ENCODE measurements at regions not wholly inside any gene's neighbourhood (a gene's known extent, or its start where the extent isn't known, plus 50 kb on each side); places are given as distances from the start of the nearest gene placed in this dataset.
"Not testable (repeated sequence)": the region's sequence is repeated elsewhere in the genome, so short reads cannot be mapped to it uniquely, and the experiment has no call there.

- no peak for DNase-seq
Observed at GRCh38 chr7:68613405-68613804, 984.9 kb upstream of the AUTS2 start.

- no peak for DNase-seq
Observed at GRCh38 chr7:68613897-68614296, 984.4 kb upstream of the AUTS2 start.

- no peak for DNase-seq
Observed at GRCh38 chr7:68619526-68619925, 978.7 kb upstream of the AUTS2 start.

GRCh38 chr7:68622500-68622899 lies 975.8 kb upstream of the AUTS2 start:
- no peak for DNase-seq

- no peak for DNase-seq
Observed at GRCh38 chr7:68623030-68623429, 975.2 kb upstream of the AUTS2 start.

GRCh38 chr7:68627247-68627864 lies 970.9 kb upstream of the AUTS2 start:
- DNase-seq, result no peak

GRCh38 chr7:68630914-68631313 lies 967.4 kb upstream of the AUTS2 start:
- DNase-seq, result not testable (repeated sequence)

- no peak for DNase-seq
Observed at GRCh38 chr7:68640103-68640502, 958.2 kb upstream of the AUTS2 start.

GRCh38 chr7:68642727-68643126 lies 955.5 kb upstream of the AUTS2 start:
- DNase-seq, result no peak

GRCh38 chr7:68663392-68663791 lies 934.9 kb upstream of the AUTS2 start:
- no peak for DNase-seq

- no peak for DNase-seq
Observed at GRCh38 chr7:68671046-68671445, 927.2 kb upstream of the AUTS2 start.

GRCh38 chr7:68671671-68672070 lies 926.6 kb upstream of the AUTS2 start:
- DNase-seq, result no peak

- no peak for DNase-seq
Observed at GRCh38 chr7:68674826-68675225, 923.4 kb upstream of the AUTS2 start.

- DNase-seq, result no peak
Observed at GRCh38 chr7:68676813-68677535, 921.3 kb upstream of the AUTS2 start.

GRCh38 chr7:68678196-68678595 lies 920.1 kb upstream of the AUTS2 start:
- no peak for DNase-seq

- no peak for DNase-seq
Observed at GRCh38 chr7:68679459-68680234, 918.6 kb upstream of the AUTS2 start.

GRCh38 chr7:68680235-68680872 lies 917.9 kb upstream of the AUTS2 start:
- no peak for DNase-seq

- no peak for DNase-seq
Observed at GRCh38 chr7:68682910-68683309, 915.4 kb upstream of the AUTS2 start.

GRCh38 chr7:68684246-68684839 lies 913.9 kb upstream of the AUTS2 start:
- DNase-seq, result no peak

- DNase-seq, result no peak
Observed at GRCh38 chr7:68684996-68685395, 913.3 kb upstream of the AUTS2 start.

GRCh38 chr7:68688416-68689086 lies 909.7 kb upstream of the AUTS2 start:
- no peak for DNase-seq

- no peak for DNase-seq
Observed at GRCh38 chr7:68689087-68689433, 909.2 kb upstream of the AUTS2 start.

Data from cortex of kidney (tissue), 1 donor.